ENCODE measurements at regions not wholly inside any gene's neighbourhood (a gene's known extent, or its start where the extent isn't known, plus 50 kb on each side); places are given as distances from the start of the nearest gene placed in this dataset.

GRCh38 chr4:24426557-24426956 is 157.8 kb downstream of the DHX15 start:
- DNase-seq (no peak), ATAC-seq (no peak)
- no peak for TF ChIP-seq CTCF (IDR thresholded peaks at IDR 0.05 in 4 of 5, conservative IDR thresholded peaks at IDR 0.05 in 1 of 5)
- no peak for TF ChIP-seq POLR2A (IDR thresholded peaks at IDR 0.05)
- Histone ChIP-seq H3K27me3 (no peaks in the 10 kb centered on the region), H3K9me3 (no peaks in the 10 kb centered on the region), H3K4me1 (no peaks in the 10 kb centered on the region), H3K36me3 (no peaks in the 10 kb centered on the region), H3K4me3 (no peak overlapping the region), H3K27ac (no peak overlapping the region)
- intact Hi-C loops (cut with DNase I; ENCODE audit: low total_unique reads) (no loop called here), in situ Hi-C loops (cut with MboI; ENCODE audit: low sequenced_read_pairs in 4 of 4) (loop anchor here in 1 of 4 donors (25.0 kb wide), 1 partner anchor 1289 kb away; no protein-coding TSS in a partner anchor)

- no peaks in the 10 kb centered on the region for H3K36me3 ChIP-seq
- no peak for ATAC-seq
- TF ChIP-seq POLR2A (IDR thresholded peaks at IDR 0.05) = no peak
- TF ChIP-seq CTCF (IDR thresholded peaks at IDR 0.05 in 4 of 5, conservative IDR thresholded peaks at IDR 0.05 in 1 of 5) = no peak
- no peak overlapping the region for H3K27ac ChIP-seq
- peak overlapping the region in 3 of 4 donors; percentile 4 to 17 (median 8) for H3K4me3 ChIP-seq
- no peak for DNase-seq
- no peaks in the 10 kb centered on the region for H3K27me3 ChIP-seq
- in situ Hi-C loops (cut with MboI; ENCODE audit: low sequenced_read_pairs in 4 of 4) (loop anchor here in 1 of 4 donors (25.0 kb wide), 1 partner anchor 1289 kb away; no protein-coding TSS in a partner anchor), intact Hi-C loops (cut with DNase I; ENCODE audit: low total_unique reads) (no loop called here)
- H3K4me1 ChIP-seq = no peaks in the 10 kb centered on the region
- H3K9me3 ChIP-seq = no peaks in the 10 kb centered on the region
Observed at GRCh38 chr4:24425863-24426262, 158.5 kb downstream of the DHX15 start.

GRCh38 chr4:24423670-24424069 is 160.7 kb downstream of the DHX15 start:
- Histone ChIP-seq H3K9me3 (no peaks in the 10 kb centered on the region), H3K36me3 (no peaks in the 10 kb centered on the region), H3K27me3 (no peaks in the 10 kb centered on the region), H3K4me3 (no peak overlapping the region), H3K4me1 (peaks cover 0 to 5% of the 10 kb centered on the region in 2 donors), H3K27ac (no peak overlapping the region)
- TF ChIP-seq CTCF (IDR thresholded peaks at IDR 0.05 in 4 of 5, conservative IDR thresholded peaks at IDR 0.05 in 1 of 5) (no peak), POLR2A (IDR thresholded peaks at IDR 0.05) (no peak)
- intact Hi-C loops (cut with DNase I; ENCODE audit: low total_unique reads) (no loop called here), in situ Hi-C loops (cut with MboI; ENCODE audit: low sequenced_read_pairs in 4 of 4) (loop anchor here in 2 of 4 donors (25.0 kb wide), 2 partner anchors 486 to 1061 kb away; no protein-coding TSS in a partner anchor)
- DNase-seq (no peak), ATAC-seq (no peak)

GRCh38 chr4:24422644-24423043 is 161.7 kb downstream of the DHX15 start:
- no peak for DNase-seq
- H3K27me3 ChIP-seq = no peaks in the 10 kb centered on the region
- no peak overlapping the region for H3K27ac ChIP-seq
- in situ Hi-C loops (cut with MboI; ENCODE audit: low sequenced_read_pairs in 4 of 4) = loop anchor here in 2 of 4 donors (25.0 kb wide), 2 partner anchors 485 to 1060 kb away; no protein-coding TSS in a partner anchor
- H3K4me1 ChIP-seq = peaks cover 0 to 5% of the 10 kb centered on the region in 2 donors
- intact Hi-C loops (cut with DNase I; ENCODE audit: low total_unique reads) = no loop called here
- no peak for ATAC-seq
- H3K36me3 ChIP-seq = no peaks in the 10 kb centered on the region
- H3K9me3 ChIP-seq = no peaks in the 10 kb centered on the region
- no peak overlapping the region for H3K4me3 ChIP-seq
- no peak for TF ChIP-seq CTCF (IDR thresholded peaks at IDR 0.05 in 4 of 5, conservative IDR thresholded peaks at IDR 0.05 in 1 of 5)
- no peak for TF ChIP-seq POLR2A (IDR thresholded peaks at IDR 0.05)
